ENCODE measurements at regions not wholly inside any gene's neighbourhood (a gene's known extent, or its start where the extent isn't known, plus 50 kb on each side); places are given as distances from the start of the nearest gene placed in this dataset.

DNA sequence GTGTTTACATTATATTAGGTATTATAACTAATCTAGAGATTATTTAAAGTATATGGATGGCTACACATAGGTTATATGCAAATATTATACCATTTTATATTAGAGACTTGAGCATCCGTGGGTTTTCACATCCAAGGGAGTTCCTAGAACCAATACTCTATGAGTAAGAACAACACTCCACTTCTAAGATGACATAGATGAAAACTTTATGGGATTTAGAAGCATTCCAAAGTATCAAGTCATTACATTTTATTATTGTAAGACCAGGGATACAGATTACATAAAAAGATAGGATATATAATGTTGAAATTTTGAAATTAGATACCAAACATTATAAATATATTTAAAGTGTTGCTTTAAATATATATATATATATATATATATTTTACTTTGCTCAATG is 207.0 kb downstream of the NAP1L3 start (continued):
- TF ChIP-seq REST (IDR thresholded peaks at IDR 0.05; ENCODE audit: unreplicated experiment), result no peak
- no peak for TF ChIP-seq CREB1 (CRISPR knock-in tag; IDR thresholded peaks at IDR 0.05; ENCODE audit: low read depth)

DNA sequence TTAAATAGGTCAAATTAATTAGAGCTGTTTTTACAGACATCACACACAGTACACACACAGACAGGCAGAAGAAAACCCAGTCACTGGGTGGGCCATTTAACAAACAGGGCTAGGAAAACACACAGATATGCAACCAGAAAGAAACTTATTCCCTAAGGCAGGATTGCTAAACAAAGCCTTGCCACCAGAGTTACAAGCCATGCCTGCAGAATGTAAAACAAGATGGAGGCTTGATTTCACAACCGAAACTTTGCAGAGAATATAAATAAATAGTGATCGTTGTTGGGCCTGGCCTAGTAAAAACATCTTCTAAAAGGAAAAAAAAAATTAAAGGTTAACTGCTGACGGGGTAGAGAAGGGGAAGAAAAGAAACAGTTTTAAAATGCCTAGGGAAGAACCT is 212.3 kb downstream of the NAP1L3 start:
- Mint-ChIP-seq H3K36me3 (ENCODE audit: low read depth) (peaks cover 6% of the 10 kb centered on the region; the same call in 1 of the 3 replicates), H3K27me3 (ENCODE audit: insufficient read depth, low read depth, poor library complexity) (no peaks in the 10 kb centered on the region), H3K4me3 (no peak overlapping the region), H3K4me1 (no peaks in the 10 kb centered on the region), H3K27ac (no peak overlapping the region), H3K9me3 (peaks cover 4% of the 10 kb centered on the region; the same call in 2 of the 3 replicates)
- Histone ChIP-seq H3K9me2 (ENCODE audit: insufficient read depth) (no peaks in the 10 kb centered on the region), H3K27ac (ENCODE audit: low read depth) (no peak overlapping the region), H3F3A (replicated peaks; ENCODE audit: low read depth) (no peaks in the 10 kb centered on the region), H3K4me3 (no peak overlapping the region), H3K27me3 (ENCODE audit: insufficient read depth) (no peaks in the 10 kb centered on the region), H2AFZ (no peak overlapping the region), H3K4me2 (no peak overlapping the region), H3K4me1 (ENCODE audit: insufficient read depth) (no peaks in the 10 kb centered on the region), H3K79me2 (replicated peaks; ENCODE audit: insufficient read depth) (no peaks in the 10 kb centered on the region), H3K36me3 (ENCODE audit: insufficient read depth) (no peaks in the 10 kb centered on the region), H4K20me1 (replicated peaks; ENCODE audit: insufficient read depth) (no peaks in the 10 kb centered on the region)
- DNase-seq (ENCODE audit: low spot score), result no peak
- no peak for ATAC-seq
- TF ChIP-seq ZNF462 (CRISPR knock-in tag; IDR thresholded peaks at IDR 0.05) (no peak), CREB1 (CRISPR knock-in tag; IDR thresholded peaks at IDR 0.05; ENCODE audit: low read depth) (no peak), JUNB (IDR thresholded peaks at IDR 0.05; ENCODE audit: unreplicated experiment) (no peak), STAT1 (IDR thresholded peaks at IDR 0.05; ENCODE audit: unreplicated experiment) (no peak), ZNF331 (CRISPR knock-in tag; IDR thresholded peaks at IDR 0.05; ENCODE audit: low read depth) (no peak), ETS1 (IDR thresholded peaks at IDR 0.05) (no peak), NANOG (IDR thresholded peaks at IDR 0.05; ENCODE audit: borderline replicate concordance) (no peak), REST (IDR thresholded peaks at IDR 0.05; ENCODE audit: unreplicated experiment) (no peak), EZH2phosphoT487 (IDR thresholded peaks at IDR 0.05; ENCODE audit: unreplicated experiment) (no peak), EZH2 (IDR thresholded peaks at IDR 0.05; ENCODE audit: low read depth, unreplicated experiment) (no peak)

Measured in GM23338 (cell line).